Astrocyte (in vitro differentiated cells and primary cell): ENCODE measurements at regions not wholly inside any gene's neighbourhood (a gene's known extent, or its start where the extent isn't known, plus 50 kb on each side); places are given as distances from the start of the nearest gene placed in this dataset.

Experiments
- EZH2 ChIP-seq: IDR thresholded peaks from 2 replicates; pipeline ENCODE4 v1.6.1; 2012; ENCODE audit warnings: mild to moderate bottlenecking, low read length, inconsistent platforms; ENCODE audit not compliant: insufficient read depth
- TF ChIP-seq, protein P1 (sequence below): IDR thresholded peaks from 2 replicates; pipeline ENCODE4 v1.5.1; 2011; ENCODE audit warnings: low read depth, mild to moderate bottlenecking, inconsistent platforms, low read length, moderate library complexity; ENCODE audit not compliant: insufficient read depth

DNA sequence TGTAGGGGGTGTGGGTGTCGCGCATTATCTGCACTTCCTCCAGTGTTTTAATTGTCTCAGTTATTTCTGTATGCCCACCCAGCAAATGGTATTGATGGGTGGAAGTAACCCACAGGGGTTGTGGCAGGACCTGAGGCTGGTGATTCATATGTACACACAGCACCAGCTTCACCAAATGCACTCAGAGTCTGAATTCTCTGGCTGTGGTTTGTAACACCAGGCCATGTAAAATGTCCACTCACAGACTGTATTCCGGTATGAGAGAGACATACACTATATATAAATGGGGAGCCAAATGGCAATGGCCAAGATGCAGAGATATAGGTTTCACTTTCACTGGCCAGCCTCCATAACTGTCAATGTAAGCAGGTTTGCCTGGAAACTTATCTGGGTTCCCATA lies 76.3 kb upstream of the FBXL4 start:
- TF ChIP-seq, protein P1, sequence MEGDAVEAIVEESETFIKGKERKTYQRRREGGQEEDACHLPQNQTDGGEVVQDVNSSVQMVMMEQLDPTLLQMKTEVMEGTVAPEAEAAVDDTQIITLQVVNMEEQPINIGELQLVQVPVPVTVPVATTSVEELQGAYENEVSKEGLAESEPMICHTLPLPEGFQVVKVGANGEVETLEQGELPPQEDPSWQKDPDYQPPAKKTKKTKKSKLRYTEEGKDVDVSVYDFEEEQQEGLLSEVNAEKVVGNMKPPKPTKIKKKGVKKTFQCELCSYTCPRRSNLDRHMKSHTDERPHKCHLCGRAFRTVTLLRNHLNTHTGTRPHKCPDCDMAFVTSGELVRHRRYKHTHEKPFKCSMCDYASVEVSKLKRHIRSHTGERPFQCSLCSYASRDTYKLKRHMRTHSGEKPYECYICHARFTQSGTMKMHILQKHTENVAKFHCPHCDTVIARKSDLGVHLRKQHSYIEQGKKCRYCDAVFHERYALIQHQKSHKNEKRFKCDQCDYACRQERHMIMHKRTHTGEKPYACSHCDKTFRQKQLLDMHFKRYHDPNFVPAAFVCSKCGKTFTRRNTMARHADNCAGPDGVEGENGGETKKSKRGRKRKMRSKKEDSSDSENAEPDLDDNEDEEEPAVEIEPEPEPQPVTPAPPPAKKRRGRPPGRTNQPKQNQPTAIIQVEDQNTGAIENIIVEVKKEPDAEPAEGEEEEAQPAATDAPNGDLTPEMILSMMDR = no peak
- TF ChIP-seq EZH2 = no peak
